Body of pancreas (tissue), 4 donors: ENCODE measurements at regions not wholly inside any gene's neighbourhood (a gene's known extent, or its start where the extent isn't known, plus 50 kb on each side); places are given as distances from the start of the nearest gene placed in this dataset.

Source experiments
- CTCF ChIP-seq, 7 experiments: fragments of 450-650 bp in 4 of 7; fragments of 200-600 bp in 3 of 7; sonication (generic) in 3 of 7; IDR thresholded peaks; one replicate each; pipeline ENCODE4 v1.5.1; 2016 to 2019; ENCODE audit warnings: antibody characterized with exemption in 7 of 7
- POLR2A ChIP-seq, 3 donors: fragments of 450-650 bp; IDR thresholded peaks; one replicate each; pipeline ENCODE4 v1.6.1; 2016; ENCODE audit warnings: antibody characterized with exemption in 3 of 3, mild to moderate bottlenecking in 2 of 3

DNA sequence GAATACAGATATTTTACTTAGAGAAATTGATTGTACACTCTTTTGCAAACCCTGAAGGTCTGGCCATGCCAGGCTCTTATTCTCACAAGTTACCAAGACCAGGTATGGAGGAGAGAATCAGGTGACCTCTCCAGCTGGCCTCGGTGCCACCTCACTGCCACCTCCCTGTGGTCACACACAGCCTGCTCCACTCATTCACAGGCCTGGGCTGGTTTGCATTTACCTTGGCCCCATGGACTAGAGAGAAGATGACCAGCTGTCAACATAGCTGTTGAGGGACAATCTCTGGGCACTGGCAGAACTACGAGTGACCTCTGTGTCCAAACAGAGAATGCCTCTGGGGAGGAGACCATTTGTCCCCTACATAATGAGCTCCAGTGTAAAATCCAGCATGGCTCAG lies 291.2 kb upstream of the RUNX1 start:
- TF ChIP-seq CTCF (IDR thresholded peaks at IDR 0.05) (peak in 2 of 7 experiments; percentile 16 to 33), POLR2A (IDR thresholded peaks at IDR 0.05) (no peak)
